ENCODE measurements at regions not wholly inside any gene's neighbourhood (a gene's known extent, or its start where the extent isn't known, plus 50 kb on each side); places are given as distances from the start of the nearest gene placed in this dataset.

GRCh38 chr6:139776041-139776440, 401.6 kb upstream of the CITED2 start:
- intact Hi-C loops (cut with micrococcal nuclease) = no loop called here

GRCh38 chr6:139768196-139768595, 393.7 kb upstream of the CITED2 start:
- ChIA-PET POLR2A (no interaction called here), CTCF (no interaction called here)
- Mint-ChIP-seq H3K27me3 (no peaks in the 10 kb centered on the region), H3K36me3 (no peaks in the 10 kb centered on the region), H3K27ac (no peak overlapping the region), H3K9me3 (no peaks in the 10 kb centered on the region), H3K4me1 (ENCODE audit: low read depth) (peaks cover 17% of the 10 kb centered on the region), H3K4me3 (no peak overlapping the region)
- DNase-seq = no peak
- intact Hi-C loops (cut with micrococcal nuclease) = no loop called here

More at GRCh38 chr6:139776041-139776440, 401.6 kb upstream of the CITED2 start:
- no peak overlapping the region for H3K27ac Mint-ChIP-seq
- no peak for DNase-seq
- peaks cover 3% of the 10 kb centered on the region for H3K27me3 Mint-ChIP-seq
- no peaks in the 10 kb centered on the region for H3K36me3 Mint-ChIP-seq
- H3K4me3 Mint-ChIP-seq = no peak overlapping the region
- no peaks in the 10 kb centered on the region for H3K4me1 Mint-ChIP-seq (ENCODE audit: low read depth)
- POLR2A ChIA-PET = no interaction called here
- H3K9me3 Mint-ChIP-seq = no peaks in the 10 kb centered on the region
- CTCF ChIA-PET = no interaction called here

- Mint-ChIP-seq H3K27me3 (no peaks in the 10 kb centered on the region), H3K9me3 (no peaks in the 10 kb centered on the region), H3K27ac (no peak overlapping the region), H3K36me3 (no peaks in the 10 kb centered on the region), H3K4me3 (no peak overlapping the region), H3K4me1 (ENCODE audit: low read depth) (peaks cover 17% of the 10 kb centered on the region)
- intact Hi-C loops (cut with micrococcal nuclease) = no loop called here
- ChIA-PET POLR2A (no interaction called here), CTCF (interaction anchor here (0.6 kb wide), 1 partner anchor 187 kb away, joined by 3 read pairs; no protein-coding TSS in a partner anchor)
- no peak for DNase-seq
These were observed 392.3 kb upstream of the CITED2 start for GRCh38 chr6:139766796-139767195.

GRCh38 chr6:139765825-139766285, 391.4 kb upstream of the CITED2 start:
- POLR2A ChIA-PET = no interaction called here
- CTCF ChIA-PET = interaction anchor here (0.7 kb wide), 1 partner anchor 123 kb away, joined by 3 read pairs; no protein-coding TSS in a partner anchor
- Mint-ChIP-seq H3K4me1 (ENCODE audit: low read depth) (peaks cover 17% of the 10 kb centered on the region), H3K9me3 (no peaks in the 10 kb centered on the region), H3K36me3 (no peaks in the 10 kb centered on the region), H3K27ac (no peak overlapping the region), H3K27me3 (no peaks in the 10 kb centered on the region), H3K4me3 (no peak overlapping the region)
- intact Hi-C loops (cut with micrococcal nuclease) = no loop called here
- DNase-seq = no peak

GRCh38 chr6:139764498-139764986, 390.1 kb upstream of the CITED2 start:
- Mint-ChIP-seq H3K27ac (no peak overlapping the region), H3K36me3 (no peaks in the 10 kb centered on the region)

GRCh38 chr6:139763468-139764210, 389.2 kb upstream of the CITED2 start:
- Mint-ChIP-seq H3K9me3 (no peaks in the 10 kb centered on the region), H3K4me3 (no peak overlapping the region), H3K27ac (no peak overlapping the region), H3K4me1 (ENCODE audit: low read depth) (peaks cover 17% of the 10 kb centered on the region), H3K36me3 (no peaks in the 10 kb centered on the region), H3K27me3 (peaks cover 4% of the 10 kb centered on the region)
- ChIA-PET POLR2A (no interaction called here), CTCF (no interaction called here)
- DNase-seq = no peak
- intact Hi-C loops (cut with micrococcal nuclease) = loop anchor here (5.0 kb wide), 1 partner anchor 391 kb away; the partner anchor contains the start of gene CITED2

More at GRCh38 chr6:139764498-139764986, 390.1 kb upstream of the CITED2 start:
- Mint-ChIP-seq H3K9me3 (no peaks in the 10 kb centered on the region), H3K27me3 (peaks cover 4% of the 10 kb centered on the region), H3K4me3 (no peak overlapping the region), H3K4me1 (ENCODE audit: low read depth) (peaks cover 17% of the 10 kb centered on the region)
- intact Hi-C loops (cut with micrococcal nuclease) = loop anchor here (5.0 kb wide), 1 partner anchor 392 kb away; the partner anchor contains the start of gene CITED2
- ChIA-PET POLR2A (interaction anchor here (1.0 kb wide), 1 partner anchor 390 kb away, joined by 3 read pairs; the partner anchor contains the start of gene CITED2), CTCF (no interaction called here)
- DNase-seq = no peak

- H3K4me3 Mint-ChIP-seq = no peak overlapping the region
- POLR2A ChIA-PET = no interaction called here
- intact Hi-C loops (cut with micrococcal nuclease) = loop anchor here (5.0 kb wide), 1 partner anchor 390 kb away; the partner anchor contains the start of gene CITED2
These were observed 388.2 kb upstream of the CITED2 start for GRCh38 chr6:139762587-139763031.

GRCh38 chr6:139760128-139760527, 385.7 kb upstream of the CITED2 start:
- POLR2A ChIA-PET = no interaction called here
- intact Hi-C loops (cut with micrococcal nuclease) = loop anchor here (5.0 kb wide), 1 partner anchor 388 kb away; the partner anchor contains the start of gene CITED2

More at GRCh38 chr6:139762587-139763031, 388.2 kb upstream of the CITED2 start:
- H3K36me3 Mint-ChIP-seq = no peaks in the 10 kb centered on the region
- DNase-seq = no peak
- H3K27me3 Mint-ChIP-seq = peaks cover 4% of the 10 kb centered on the region
- H3K27ac Mint-ChIP-seq = no peak overlapping the region
- CTCF ChIA-PET = no interaction called here
- peaks cover 17% of the 10 kb centered on the region for H3K4me1 Mint-ChIP-seq (ENCODE audit: low read depth)
- no peaks in the 10 kb centered on the region for H3K9me3 Mint-ChIP-seq

GRCh38 chr6:139759086-139759485, 384.6 kb upstream of the CITED2 start:
- no peak for DNase-seq
- Mint-ChIP-seq H3K4me3 (no peak overlapping the region), H3K27me3 (peaks cover 4% of the 10 kb centered on the region), H3K9me3 (no peaks in the 10 kb centered on the region), H3K4me1 (ENCODE audit: low read depth) (peaks cover 3% of the 10 kb centered on the region), H3K36me3 (no peaks in the 10 kb centered on the region), H3K27ac (no peak overlapping the region)
- ChIA-PET POLR2A (no interaction called here), CTCF (no interaction called here)
- intact Hi-C loops (cut with micrococcal nuclease) = no loop called here

More at GRCh38 chr6:139760128-139760527, 385.7 kb upstream of the CITED2 start:
- Mint-ChIP-seq H3K27me3 (peaks cover 4% of the 10 kb centered on the region), H3K9me3 (no peaks in the 10 kb centered on the region), H3K4me1 (ENCODE audit: low read depth) (peaks cover 14% of the 10 kb centered on the region), H3K4me3 (no peak overlapping the region), H3K36me3 (no peaks in the 10 kb centered on the region), H3K27ac (no peak overlapping the region)
- CTCF ChIA-PET = no interaction called here
- DNase-seq = no peak

- Mint-ChIP-seq H3K4me3 (no peak overlapping the region), H3K27me3 (peaks cover 4% of the 10 kb centered on the region), H3K4me1 (ENCODE audit: low read depth) (no peaks in the 10 kb centered on the region), H3K9me3 (no peaks in the 10 kb centered on the region), H3K27ac (no peak overlapping the region), H3K36me3 (no peaks in the 10 kb centered on the region)
- intact Hi-C loops (cut with micrococcal nuclease) = no loop called here
- CTCF ChIA-PET = interaction anchor here (0.7 kb wide), 1 partner anchor 1746 kb away, joined by 3 read pairs; no protein-coding TSS in a partner anchor
- DNase-seq = no peak
- POLR2A ChIA-PET = no interaction called here
These were observed 383.8 kb upstream of the CITED2 start for GRCh38 chr6:139758209-139758611.

GRCh38 chr6:139757784-139758183, 383.3 kb upstream of the CITED2 start:
- H3K4me3 Mint-ChIP-seq = no peak overlapping the region
- ChIA-PET CTCF (interaction anchor here (0.6 to 0.7 kb wide), 2 partner anchors 26 to 1746 kb away, joined by 3 read pairs; no protein-coding TSS in a partner anchor), POLR2A (no interaction called here)
- H3K36me3 Mint-ChIP-seq = no peaks in the 10 kb centered on the region
- H3K27me3 Mint-ChIP-seq = peaks cover 4% of the 10 kb centered on the region
- no peak overlapping the region for H3K27ac Mint-ChIP-seq
- DNase-seq = no peak
- H3K4me1 Mint-ChIP-seq (ENCODE audit: low read depth) = no peaks in the 10 kb centered on the region
- no peaks in the 10 kb centered on the region for H3K9me3 Mint-ChIP-seq
- intact Hi-C loops (cut with micrococcal nuclease) = no loop called here

GRCh38 chr6:139756381-139756780, 381.9 kb upstream of the CITED2 start:
- no peak for DNase-seq
- intact Hi-C loops (cut with micrococcal nuclease) = no loop called here
- no peaks in the 10 kb centered on the region for H3K4me1 Mint-ChIP-seq (ENCODE audit: low read depth)
- POLR2A ChIA-PET = no interaction called here
- H3K9me3 Mint-ChIP-seq = no peaks in the 10 kb centered on the region
- H3K27me3 Mint-ChIP-seq = peaks cover 4% of the 10 kb centered on the region
- H3K27ac Mint-ChIP-seq = no peak overlapping the region
- CTCF ChIA-PET = interaction anchor here (0.6 kb wide), 1 partner anchor 944 kb away, joined by 4 read pairs; no protein-coding TSS in a partner anchor
- H3K4me3 Mint-ChIP-seq = no peak overlapping the region
- no peaks in the 10 kb centered on the region for H3K36me3 Mint-ChIP-seq
